PC-3 (cell line): ENCODE measurements at regions not wholly inside any gene's neighbourhood (a gene's known extent, or its start where the extent isn't known, plus 50 kb on each side); places are given as distances from the start of the nearest gene placed in this dataset.
"Not testable (repeated sequence)": the region's sequence is repeated elsewhere in the genome, so short reads cannot be mapped to it uniquely, and the experiment has no call there.

Source experiments
- CTCF ChIP-seq: fragments of 300-600 bp; sonication (generic); conservative IDR thresholded peaks from 2 replicates; pipeline ENCODE4 v1.5.1; 2017; ENCODE audit warnings: antibody characterized with exemption, low read depth, mild to moderate bottlenecking, low read length
- EZH2phosphoT487 ChIP-seq: fragments of 300-600 bp; sonication (generic); IDR thresholded peaks from 2 replicates; pipeline ENCODE4 v1.6.1; 2018; ENCODE audit warnings: mild to moderate bottlenecking, antibody characterized with exemption, low read length, borderline replicate concordance

GRCh38 chr1:234785471-234785919, 175.5 kb upstream of the IRF2BP2 start:
- not testable (repeated sequence) for TF ChIP-seq CTCF, EZH2phosphoT487
